Spleen (tissue), 11 donors: ENCODE measurements at regions not wholly inside any gene's neighbourhood (a gene's known extent, or its start where the extent isn't known, plus 50 kb on each side); places are given as distances from the start of the nearest gene placed in this dataset.

ENCODE experiments used
- DNase-seq: peaks from one replicate; pipeline ENCODE4 v3.0.0-alpha.2; 2020
- H3K27ac ChIP-seq, 8 donors: fragments of 200-600 bp; sonication (generic) in 7 of 8; 1 replicate in 4 of 8; 2 replicates in 4 of 8; pipeline versions ENCODE4 v1.5.0 to v1.8.0; 2016 to 2021; ENCODE audit warnings: inconsistent platforms in 4 of 8, mild to moderate bottlenecking in 4 of 8, moderate library complexity in 1 of 8
- H3K27me3 ChIP-seq, 7 donors: fragments of 200-600 bp; sonication (generic) in 6 of 7; replicated peaks in 1 of 7; 1 replicate in 4 of 7; 2 replicates in 3 of 7; pipeline versions ENCODE4 v1.5.0 to v1.8.0; 2016 to 2021; ENCODE audit warnings: inconsistent platforms in 3 of 7, mild to moderate bottlenecking in 1 of 7
- H3K36me3 ChIP-seq, 6 donors: fragments of 200-600 bp; sonication (generic) in 5 of 6; 1 replicate in 4 of 6; 2 replicates in 2 of 6; pipeline versions ENCODE4 v1.5.0 to v1.8.0; 2016 to 2021; ENCODE audit warnings: inconsistent platforms in 2 of 6
- H3K4me1 ChIP-seq, 6 donors: fragments of 200-600 bp; sonication (generic) in 5 of 6; 1 replicate in 3 of 6; 2 replicates in 3 of 6; pipeline versions ENCODE4 v1.5.0 to v1.8.0; 2016 to 2021; ENCODE audit warnings: inconsistent platforms in 3 of 6
- H3K4me3 ChIP-seq, 8 donors: fragments of 200-600 bp; sonication (generic) in 7 of 8; 1 replicate in 4 of 8; 2 replicates in 4 of 8; pipeline versions ENCODE4 v1.5.0 to v1.8.0; 2016 to 2021; ENCODE audit warnings: inconsistent platforms in 4 of 8, mild to moderate bottlenecking in 4 of 8, moderate library complexity in 2 of 8
- H3K9me3 ChIP-seq, 8 donors: fragments of 200-600 bp; sonication (generic) in 7 of 8; 1 replicate in 4 of 8; 2 replicates in 4 of 8; pipeline versions ENCODE4 v1.5.0 to v1.8.0; 2016 to 2021; ENCODE audit warnings: inconsistent platforms in 4 of 8
- POLR2A ChIP-seq, 3 donors: fragments of 450-650 bp; IDR thresholded peaks; one replicate each; pipeline ENCODE4 v1.5.1; 2017; ENCODE audit warnings: antibody characterized with exemption in 3 of 3, mild to moderate bottlenecking in 1 of 3
- POLR2AphosphoS5 ChIP-seq, 3 donors: sonication (generic); formaldehyde crosslinking; IDR thresholded peaks; one replicate each; pipeline ENCODE4 v1.5.1; 2017; ENCODE audit warnings: antibody characterized with exemption in 3 of 3
- WGBS, 5 donors: extraction: QIAGEN DNeasy Blood & Tissue Kit in 3 of 5; methylation state at CpG; one replicate each; pipeline versions ENCODE4 v1.1.5 to v1.1.7; 2013 to 2018; 5-methylcytosine and 5-hydroxymethylcytosine counted together
- intact Hi-C: fragments of 100-400 bp; cut with DNase I; formaldehyde crosslinking; loops from one replicate; pipeline ENCODE4 v1.15.0; 2023; ENCODE audit warnings: low total_unique reads
- TF ChIP-seq, protein P1 (sequence below), 11 experiments: fragments of 200-600 bp in 7 of 11; fragments of 450-650 bp in 4 of 11; sonication (generic) in 4 of 11; IDR thresholded peaks in 8 of 11; conservative IDR thresholded peaks in 3 of 11; 1 replicate in 7 of 11; 2 replicates in 4 of 11; pipeline versions ENCODE4 v1.4.0 to v1.8.0; 2016 to 2021; ENCODE audit warnings: antibody characterized with exemption in 11 of 11, inconsistent platforms in 4 of 11, mild to moderate bottlenecking in 1 of 11
- donor health status: healthy with polysubstance abuse.
- donor health status: DM: no; HTN: no; CAD: no; lungs with moderate emphysema.
- donor health status: DM: no; HTN: no; CAD: no.
- donor health status: Bipolar disorder and iron deficiency.
- donor health status: healthy.
- donor health status: DM: no; HTN: no; CAD: no.
- donor health status: DM: yes; HTN: yes; CAD: no.

DNA sequence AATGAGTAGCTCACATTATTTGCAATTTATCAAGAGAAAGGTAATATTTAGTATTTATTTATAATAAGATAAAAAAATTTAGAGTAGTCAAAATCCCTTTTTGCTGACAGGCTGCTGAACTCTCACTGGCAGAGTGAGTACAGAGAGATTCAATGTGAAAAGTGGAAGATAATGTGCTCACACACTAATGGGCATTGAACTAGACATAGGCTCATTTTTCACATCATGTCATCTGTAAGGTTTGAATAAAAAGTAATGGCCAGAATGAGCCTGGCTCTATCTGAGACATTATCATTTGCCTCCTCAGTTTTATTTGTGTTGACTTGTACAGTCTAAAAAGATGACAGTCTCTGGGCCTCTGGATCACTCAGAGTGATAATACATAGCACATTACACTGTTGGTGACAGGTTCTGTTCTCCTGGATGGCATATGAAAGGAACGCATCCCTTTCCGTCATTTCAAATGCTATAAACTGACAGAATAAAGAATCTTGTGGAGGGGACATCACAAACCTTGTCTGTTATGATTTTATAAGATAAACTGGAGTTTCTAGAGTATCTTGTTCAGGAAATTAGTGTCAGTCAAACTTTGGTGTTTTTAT lies 812.9 kb downstream of the NR4A2 start:
- Histone ChIP-seq H3K4me3 (no peak overlapping the region), H3K27me3 (no peaks in the 10 kb centered on the region), H3K9me3 (no peaks in the 10 kb centered on the region), H3K36me3 (no peaks in the 10 kb centered on the region), H3K4me1 (no peaks in the 10 kb centered on the region), H3K27ac (no peak overlapping the region)
- WGBS, 5 donors, result 86 to 97% (median 89%) methylated on average over 2 of the region's 2 CpGs
- no peak for DNase-seq
- TF ChIP-seq POLR2AphosphoS5 (IDR thresholded peaks at IDR 0.05) (no peak), POLR2A (IDR thresholded peaks at IDR 0.05) (no peak)
- TF ChIP-seq, protein P1, sequence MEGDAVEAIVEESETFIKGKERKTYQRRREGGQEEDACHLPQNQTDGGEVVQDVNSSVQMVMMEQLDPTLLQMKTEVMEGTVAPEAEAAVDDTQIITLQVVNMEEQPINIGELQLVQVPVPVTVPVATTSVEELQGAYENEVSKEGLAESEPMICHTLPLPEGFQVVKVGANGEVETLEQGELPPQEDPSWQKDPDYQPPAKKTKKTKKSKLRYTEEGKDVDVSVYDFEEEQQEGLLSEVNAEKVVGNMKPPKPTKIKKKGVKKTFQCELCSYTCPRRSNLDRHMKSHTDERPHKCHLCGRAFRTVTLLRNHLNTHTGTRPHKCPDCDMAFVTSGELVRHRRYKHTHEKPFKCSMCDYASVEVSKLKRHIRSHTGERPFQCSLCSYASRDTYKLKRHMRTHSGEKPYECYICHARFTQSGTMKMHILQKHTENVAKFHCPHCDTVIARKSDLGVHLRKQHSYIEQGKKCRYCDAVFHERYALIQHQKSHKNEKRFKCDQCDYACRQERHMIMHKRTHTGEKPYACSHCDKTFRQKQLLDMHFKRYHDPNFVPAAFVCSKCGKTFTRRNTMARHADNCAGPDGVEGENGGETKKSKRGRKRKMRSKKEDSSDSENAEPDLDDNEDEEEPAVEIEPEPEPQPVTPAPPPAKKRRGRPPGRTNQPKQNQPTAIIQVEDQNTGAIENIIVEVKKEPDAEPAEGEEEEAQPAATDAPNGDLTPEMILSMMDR (IDR thresholded peaks at IDR 0.05 in 8 of 11, conservative IDR thresholded peaks at IDR 0.05 in 3 of 11), result no peak
- intact Hi-C loops, result no loop called here

DNA sequence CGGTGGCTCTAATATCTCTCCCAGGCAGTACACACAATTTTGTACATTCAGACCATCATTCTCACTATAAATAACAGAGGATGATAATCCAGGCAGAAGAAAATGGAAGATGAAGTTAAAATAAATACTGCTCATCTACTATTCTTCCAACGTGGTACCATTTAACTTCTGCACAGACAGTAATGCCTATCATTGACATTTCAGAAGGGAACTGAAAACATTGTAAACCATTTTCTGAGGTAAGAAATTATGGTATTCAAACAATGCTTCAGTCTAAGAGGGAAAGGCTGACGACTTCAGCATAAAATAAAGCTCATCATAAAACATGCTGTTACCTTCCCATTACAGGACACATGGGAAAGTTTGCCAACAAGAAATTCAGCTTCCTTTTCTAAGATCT lies 814.4 kb downstream of the NR4A2 start:
- TF ChIP-seq, protein P1 (IDR thresholded peaks at IDR 0.05 in 8 of 11, conservative IDR thresholded peaks at IDR 0.05 in 3 of 11), result no peak
- no peak for TF ChIP-seq POLR2A (IDR thresholded peaks at IDR 0.05)
- H3K36me3 ChIP-seq, result no peaks in the 10 kb centered on the region
- H3K27ac ChIP-seq, result no peak overlapping the region
- 53 to 77% (median 64%) methylated on average over 3 of the region's 3 CpGs for WGBS, 5 donors
- no peaks in the 10 kb centered on the region for H3K27me3 ChIP-seq
- no peaks in the 10 kb centered on the region for H3K9me3 ChIP-seq
- intact Hi-C loops, result no loop called here
- no peaks in the 10 kb centered on the region for H3K4me1 ChIP-seq
- DNase-seq, result no peak
- H3K4me3 ChIP-seq, result no peak overlapping the region

DNA sequence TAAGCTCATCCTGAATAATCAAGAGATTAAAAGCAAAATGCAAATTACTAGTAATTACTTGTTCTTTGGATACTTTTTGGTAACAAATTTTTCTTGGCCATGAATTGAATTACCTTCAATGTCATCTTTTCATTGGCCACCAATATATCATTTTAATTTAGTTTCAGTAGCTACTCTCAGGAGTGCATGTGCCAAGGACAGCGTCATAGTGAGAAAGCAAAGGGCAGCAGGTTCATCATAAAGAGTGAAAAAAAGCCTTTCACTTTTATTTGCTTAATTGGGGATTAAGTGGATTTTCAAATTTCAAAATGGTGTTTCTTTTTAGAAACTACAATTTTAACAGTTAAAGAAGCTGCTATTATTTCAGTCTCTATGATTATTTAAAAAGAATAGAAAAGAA lies 815.2 kb downstream of the NR4A2 start:
- Histone ChIP-seq H3K27ac (no peak overlapping the region), H3K9me3 (no peaks in the 10 kb centered on the region), H3K27me3 (no peaks in the 10 kb centered on the region), H3K4me1 (no peaks in the 10 kb centered on the region), H3K36me3 (no peaks in the 10 kb centered on the region), H3K4me3 (no peak overlapping the region)
- intact Hi-C loops, result no loop called here
- TF ChIP-seq, protein P1 (IDR thresholded peaks at IDR 0.05 in 8 of 11, conservative IDR thresholded peaks at IDR 0.05 in 3 of 11), result no peak
- TF ChIP-seq POLR2A (IDR thresholded peaks at IDR 0.05) (no peak), POLR2AphosphoS5 (IDR thresholded peaks at IDR 0.05) (no peak)
- WGBS, 5 donors, result 71 to 80% (median 76%) methylated on average over 1 of the region's 1 CpG
- no peak for DNase-seq

- H3K4me3 ChIP-seq, result no peak overlapping the region
- 62 to 91% (median 78%) methylated on average over 1 of the region's 1 CpG for WGBS, 5 donors
- intact Hi-C loops, result no loop called here
Observed at GRCh38 chr2:155513248-155513647, 814.8 kb downstream of the KCNJ3 start.

More at GRCh38 chr2:155513248-155513647, 814.8 kb downstream of the KCNJ3 start:
- H3K27ac ChIP-seq, result no peak overlapping the region
- no peaks in the 10 kb centered on the region for H3K9me3 ChIP-seq
- H3K4me1 ChIP-seq, result no peaks in the 10 kb centered on the region
- no peak for DNase-seq
- TF ChIP-seq, protein P1 (IDR thresholded peaks at IDR 0.05 in 8 of 11, conservative IDR thresholded peaks at IDR 0.05 in 3 of 11), result no peak
- no peak for TF ChIP-seq POLR2A (IDR thresholded peaks at IDR 0.05)
- TF ChIP-seq POLR2AphosphoS5 (IDR thresholded peaks at IDR 0.05), result no peak
- H3K36me3 ChIP-seq, result no peaks in the 10 kb centered on the region
- no peaks in the 10 kb centered on the region for H3K27me3 ChIP-seq
